Suppressor macrophage treated with lipopolysaccharide for 1 hour (primary cell): ENCODE measurements at regions not wholly inside any gene's neighbourhood (a gene's known extent, or its start where the extent isn't known, plus 50 kb on each side); places are given as distances from the start of the nearest gene placed in this dataset.
"Not testable (repeated sequence)": the region's sequence is repeated elsewhere in the genome, so short reads cannot be mapped to it uniquely, and the experiment has no call there.

Experiments used
- DNase-seq, 3 donors: peaks; one replicate each; pipeline ENCODE4 v3.0.0-alpha.2; 2020 to 2022

DNA sequence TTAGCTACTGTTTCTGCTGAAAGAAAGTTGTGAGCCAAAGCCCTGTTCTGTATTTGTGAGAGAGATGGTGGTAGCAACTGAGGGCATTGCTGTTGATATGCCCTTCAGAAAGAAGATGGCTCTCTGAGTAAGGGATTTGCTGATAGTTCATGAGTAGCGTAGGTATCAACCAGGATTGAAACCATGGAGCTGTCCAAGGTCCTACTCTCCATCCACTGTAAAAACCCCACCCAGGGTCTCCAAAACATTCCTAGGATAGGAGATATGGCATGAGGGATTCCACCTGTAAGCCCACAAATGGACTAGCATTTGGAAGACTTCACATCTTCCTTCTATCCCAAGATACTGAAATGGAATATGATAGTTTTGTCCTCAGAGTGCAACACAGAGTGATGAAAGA lies 277.1 kb upstream of the PRKX start:
- no peak for DNase-seq

DNA sequence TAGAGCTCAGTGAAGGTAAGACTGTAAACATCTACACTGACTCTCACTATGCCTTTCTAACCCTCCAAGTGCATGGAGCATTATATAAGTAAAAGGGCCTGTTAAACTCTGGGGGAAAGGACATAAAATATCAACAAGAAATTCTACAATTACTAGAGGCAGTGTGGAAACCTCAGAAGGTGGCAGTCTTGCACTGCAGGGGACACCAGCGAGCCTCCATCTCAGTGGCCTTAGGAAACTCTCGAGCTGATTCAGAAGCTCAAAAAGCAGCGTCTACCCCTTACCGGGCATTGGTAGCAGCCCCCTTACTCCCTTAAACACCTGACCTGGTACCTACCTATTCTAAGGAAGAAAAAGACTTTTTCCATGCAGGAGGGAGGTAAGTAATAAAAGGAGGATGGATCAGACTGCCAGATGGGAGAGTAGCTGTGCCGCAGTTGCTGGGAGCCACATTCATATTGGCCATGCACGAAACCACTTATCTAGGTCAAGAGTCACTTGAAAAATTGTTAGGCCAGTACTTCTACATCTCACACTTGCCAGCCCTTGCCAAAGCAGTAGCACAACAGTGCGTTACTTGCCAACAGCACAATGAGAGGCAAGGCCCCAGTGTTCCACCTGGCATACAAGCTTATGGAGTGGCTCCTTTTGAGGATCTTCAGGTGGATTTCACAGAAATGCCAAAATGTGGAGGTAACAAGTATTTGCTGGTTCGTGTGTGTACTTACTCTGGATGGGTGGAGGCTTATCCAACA lies 258.8 kb upstream of the PRKX start:
- not testable (repeated sequence) for DNase-seq

DNA sequence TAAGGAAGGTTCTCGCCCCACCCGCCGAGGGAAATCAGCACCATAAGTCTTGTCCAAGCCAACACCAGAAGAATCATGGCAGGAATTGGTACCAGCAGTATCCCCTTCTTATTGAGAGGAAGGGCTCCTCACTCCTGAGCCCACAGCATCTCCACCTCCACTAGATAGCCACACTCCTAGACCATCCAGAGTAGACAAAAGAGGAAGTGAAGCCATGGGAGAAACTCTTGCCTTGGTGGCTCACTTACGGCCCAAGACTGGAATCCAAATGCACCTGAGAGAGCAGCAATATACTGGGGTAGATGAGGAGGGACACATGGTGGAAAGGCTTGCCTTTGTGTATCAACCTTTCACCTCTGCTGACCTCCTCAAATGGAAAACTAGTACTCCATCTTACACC lies 255.3 kb upstream of the PRKX start:
- DNase-seq = no peak

DNA sequence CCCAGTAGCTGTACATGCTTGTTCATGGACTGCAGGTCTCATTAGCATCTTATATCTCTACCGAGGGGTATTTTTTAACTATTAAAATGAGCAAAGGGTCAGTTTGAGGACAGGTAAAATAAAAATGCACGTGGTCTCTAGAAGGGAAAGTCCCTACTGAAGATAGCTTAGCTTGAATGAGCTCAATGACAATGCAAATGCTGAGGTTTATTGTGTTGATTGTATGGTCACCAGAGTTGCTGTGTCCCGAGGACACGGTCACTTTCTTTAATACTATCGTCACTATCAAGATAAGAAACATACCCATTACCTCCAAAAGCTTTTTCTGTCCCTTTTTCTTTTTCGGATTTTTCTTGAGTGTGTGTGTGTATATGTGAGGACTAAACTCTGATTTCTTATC lies 250.5 kb upstream of the PRKX start:
- DNase-seq = no peak

DNA sequence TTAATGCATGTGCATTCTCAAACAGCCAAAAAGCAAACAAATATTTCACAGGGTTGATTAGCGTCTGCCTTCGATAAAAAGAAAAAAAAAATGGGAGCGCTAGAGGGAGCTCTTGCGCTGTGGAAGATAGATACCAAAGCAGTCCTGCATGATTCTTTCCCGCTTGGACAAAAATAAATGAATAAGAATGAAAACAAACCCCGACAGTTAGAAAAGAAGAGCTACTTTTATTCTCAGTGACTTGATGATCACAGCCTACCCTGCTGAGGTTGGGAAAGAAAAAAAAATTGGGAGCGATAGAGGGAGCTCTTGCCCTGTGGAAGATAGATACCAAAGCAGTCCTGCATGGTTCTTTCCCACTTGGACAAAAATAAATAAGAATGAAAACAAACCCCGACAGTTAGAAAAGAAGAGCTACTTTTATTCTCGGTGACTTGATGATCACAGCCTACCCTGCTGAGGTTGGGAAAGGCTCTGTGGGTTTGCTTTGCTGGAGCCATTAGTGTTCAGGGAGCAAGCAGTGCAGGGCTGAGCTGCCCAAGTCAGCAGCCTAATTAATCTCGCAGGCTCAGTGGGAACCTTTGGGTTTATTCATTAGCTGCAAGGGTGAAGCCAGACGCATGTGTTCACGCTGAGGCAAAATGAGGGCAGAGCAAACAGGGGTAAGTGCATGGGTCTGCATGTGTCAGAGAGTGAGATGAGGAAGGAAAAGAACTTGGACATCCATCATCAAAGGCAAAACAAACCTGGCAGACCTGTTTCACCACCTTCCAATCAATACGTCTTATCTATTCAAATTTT lies 249.3 kb upstream of the PRKX start:
- DNase-seq = peak; percentile 13 to 23 (median 20)

DNA sequence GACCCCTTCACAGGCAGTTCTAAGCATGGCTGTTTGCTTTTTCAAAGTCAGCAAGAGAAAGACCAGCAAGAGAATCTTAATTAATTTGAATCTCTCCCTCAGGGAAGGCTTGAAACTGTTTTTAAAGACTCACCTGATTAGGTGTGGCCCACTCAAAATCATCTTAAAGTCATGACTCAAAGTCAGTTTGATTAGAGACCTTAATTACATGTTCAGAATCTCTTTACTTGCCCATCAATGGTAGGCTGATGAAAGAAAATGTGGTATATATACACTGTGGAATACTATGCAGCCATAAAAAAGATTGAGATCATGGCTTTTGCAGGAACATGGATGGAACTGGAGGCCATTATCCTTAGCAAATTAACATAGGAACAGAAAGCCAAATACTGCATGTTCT lies 247.5 kb upstream of the PRKX start:
- DNase-seq = no peak

DNA sequence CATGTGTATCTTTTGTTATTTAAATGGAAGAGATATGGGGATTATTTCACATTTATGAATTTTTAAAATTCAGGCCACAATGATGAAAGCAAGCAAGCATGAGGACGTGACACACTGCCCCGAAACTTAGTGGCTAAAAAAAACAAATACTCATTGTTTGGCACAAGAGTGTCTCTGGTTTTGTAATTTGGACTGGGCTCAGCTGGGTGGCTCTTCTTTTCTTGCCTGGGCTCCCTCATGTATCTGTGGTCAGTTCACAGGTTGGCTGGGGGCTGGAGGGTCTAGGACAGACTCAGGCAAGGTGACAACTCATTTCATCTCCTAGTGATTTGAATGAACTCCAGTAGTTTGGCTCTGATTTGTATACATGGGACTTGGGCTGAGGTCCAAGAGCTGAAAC lies 238.4 kb upstream of the PRKX start:
- DNase-seq = no peak

DNA sequence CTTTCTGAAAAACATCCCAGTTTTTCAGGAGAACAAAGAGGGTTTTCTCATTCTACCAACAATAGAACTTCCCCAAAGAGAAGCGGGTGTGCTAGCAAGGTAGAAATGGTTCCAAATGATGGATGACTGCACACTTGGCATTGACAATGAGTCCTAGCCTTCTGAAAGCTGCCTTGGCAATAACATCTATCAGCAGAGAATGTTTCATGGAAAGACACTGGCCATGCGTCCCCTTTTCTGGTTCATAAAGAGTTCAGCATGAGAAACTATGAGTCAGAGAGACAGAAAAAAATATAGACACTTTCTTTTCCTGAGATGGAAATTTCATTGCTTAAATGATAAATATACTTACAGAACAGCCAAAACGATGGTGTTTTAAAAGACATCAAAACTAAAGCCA lies 236.9 kb upstream of the PRKX start:
- DNase-seq = no peak

DNA sequence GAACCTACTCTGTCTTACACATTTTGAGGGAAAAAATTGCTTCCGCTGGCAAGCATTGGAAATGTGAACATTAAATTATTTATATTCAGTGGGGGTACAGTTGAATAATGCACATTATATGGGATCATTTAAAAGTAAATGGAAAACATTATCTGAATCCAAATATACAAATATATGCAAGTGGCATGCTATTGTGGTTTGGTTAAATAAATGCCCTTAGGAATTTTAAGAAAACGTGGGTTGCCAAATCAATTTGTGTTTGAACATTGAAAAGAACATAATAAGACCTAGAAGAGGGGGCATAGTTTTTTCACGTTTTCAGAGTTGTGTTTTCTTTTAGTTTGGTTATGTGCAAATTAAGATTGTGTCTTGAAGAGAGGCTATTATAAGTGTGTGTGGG lies 230.5 kb upstream of the PRKX start:
- DNase-seq = no peak

DNA sequence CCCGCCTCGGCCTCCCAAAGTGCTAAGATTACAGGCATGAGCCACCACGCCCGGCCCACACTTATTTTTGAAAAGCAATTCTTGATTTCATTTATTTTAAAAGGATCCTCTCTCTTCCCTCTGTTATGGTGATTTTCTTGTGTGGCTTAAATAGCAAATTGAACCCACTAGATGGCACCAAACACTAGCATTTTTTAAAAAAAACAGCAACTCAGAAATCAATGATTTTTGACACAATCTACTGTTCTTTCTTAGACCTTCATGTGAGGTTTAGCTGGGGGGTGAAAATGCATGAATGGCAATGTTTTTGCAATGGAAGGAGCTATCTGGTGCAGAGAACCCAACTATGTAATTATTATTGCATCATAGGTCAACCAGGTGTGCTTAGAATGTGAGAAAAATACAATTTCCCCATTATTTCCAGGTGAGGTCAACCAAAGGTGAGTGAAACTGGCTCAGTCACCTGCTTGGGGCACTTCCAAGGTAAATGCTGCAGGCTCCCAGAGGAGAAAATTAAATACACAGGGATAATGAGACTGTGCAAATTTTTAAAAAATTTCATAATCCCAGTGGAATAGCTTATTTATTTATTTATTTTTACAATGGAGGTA lies 226.7 kb upstream of the PRKX start:
- peak; percentile 2 to 21 (median 17) for DNase-seq

DNA sequence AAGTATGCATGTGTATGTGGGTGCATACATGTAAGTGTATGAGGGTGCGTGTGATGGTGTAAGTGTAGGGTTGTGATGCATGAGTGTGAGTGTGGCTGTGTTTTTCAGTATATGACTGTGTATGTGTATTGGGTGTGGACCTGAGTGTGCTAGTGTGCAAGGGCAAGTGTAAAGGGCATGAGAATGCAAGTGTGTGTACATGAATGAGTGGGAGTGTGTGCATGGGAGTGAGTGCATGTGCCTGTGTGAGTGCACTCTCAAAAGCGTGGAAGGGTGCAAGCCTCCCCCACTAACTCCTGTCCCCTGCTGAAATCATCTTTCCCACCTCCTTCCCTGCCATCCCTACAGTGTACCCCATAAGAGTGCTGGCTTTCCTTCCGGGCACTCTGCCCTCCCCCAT lies 225.1 kb upstream of the PRKX start:
- DNase-seq = no peak

DNA sequence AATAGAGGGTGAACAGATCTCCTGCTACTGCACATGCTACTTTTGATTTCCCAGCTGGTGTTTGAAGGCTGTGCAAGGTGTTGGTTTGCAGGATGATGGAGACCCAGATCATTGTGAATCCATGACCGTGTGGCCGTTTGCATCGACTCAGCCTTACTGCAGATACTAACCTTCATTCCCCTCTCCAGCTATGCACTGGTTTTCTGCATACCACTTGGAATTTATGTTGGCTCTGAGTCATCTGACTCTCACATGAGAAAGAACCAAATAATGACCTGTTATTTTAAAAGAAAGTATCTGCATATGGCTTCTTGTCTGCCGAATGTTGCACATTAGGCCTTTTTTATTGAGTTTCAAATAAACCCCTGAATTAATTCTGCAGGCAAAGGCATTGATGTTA lies 221.7 kb upstream of the PRKX start:
- DNase-seq = not testable (repeated sequence)

DNA sequence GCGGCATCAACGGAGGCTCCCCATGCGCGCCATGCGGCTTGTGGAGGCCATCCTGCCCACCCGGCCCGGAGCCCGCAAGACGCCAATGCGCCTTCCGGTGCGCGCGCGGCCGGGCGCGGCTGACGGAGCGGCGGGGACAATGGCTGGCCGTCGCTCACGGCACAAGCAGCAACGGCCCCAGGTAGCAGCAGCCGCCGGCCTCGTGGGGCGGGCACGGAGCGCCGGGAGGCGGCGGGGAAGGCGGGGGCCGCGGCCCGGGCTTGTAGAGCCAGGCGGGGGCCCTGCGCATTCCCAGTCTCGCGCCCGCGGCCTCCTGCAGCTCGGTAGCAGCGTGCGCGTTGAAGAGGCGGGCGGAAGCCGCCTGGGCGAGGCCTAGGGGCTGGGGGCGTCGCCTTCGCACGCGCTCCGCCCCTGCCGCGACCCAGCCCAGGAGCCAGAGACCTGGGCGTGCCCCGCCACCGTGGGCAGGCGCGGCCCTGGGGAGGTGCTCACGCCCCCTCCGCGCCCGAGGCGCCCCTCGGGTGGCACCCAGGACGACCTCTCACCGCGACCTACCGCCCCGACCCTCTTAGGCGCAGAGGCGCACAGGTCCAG lies 207.1 kb upstream of the PRKX start:
- DNase-seq = not testable (repeated sequence)

DNA sequence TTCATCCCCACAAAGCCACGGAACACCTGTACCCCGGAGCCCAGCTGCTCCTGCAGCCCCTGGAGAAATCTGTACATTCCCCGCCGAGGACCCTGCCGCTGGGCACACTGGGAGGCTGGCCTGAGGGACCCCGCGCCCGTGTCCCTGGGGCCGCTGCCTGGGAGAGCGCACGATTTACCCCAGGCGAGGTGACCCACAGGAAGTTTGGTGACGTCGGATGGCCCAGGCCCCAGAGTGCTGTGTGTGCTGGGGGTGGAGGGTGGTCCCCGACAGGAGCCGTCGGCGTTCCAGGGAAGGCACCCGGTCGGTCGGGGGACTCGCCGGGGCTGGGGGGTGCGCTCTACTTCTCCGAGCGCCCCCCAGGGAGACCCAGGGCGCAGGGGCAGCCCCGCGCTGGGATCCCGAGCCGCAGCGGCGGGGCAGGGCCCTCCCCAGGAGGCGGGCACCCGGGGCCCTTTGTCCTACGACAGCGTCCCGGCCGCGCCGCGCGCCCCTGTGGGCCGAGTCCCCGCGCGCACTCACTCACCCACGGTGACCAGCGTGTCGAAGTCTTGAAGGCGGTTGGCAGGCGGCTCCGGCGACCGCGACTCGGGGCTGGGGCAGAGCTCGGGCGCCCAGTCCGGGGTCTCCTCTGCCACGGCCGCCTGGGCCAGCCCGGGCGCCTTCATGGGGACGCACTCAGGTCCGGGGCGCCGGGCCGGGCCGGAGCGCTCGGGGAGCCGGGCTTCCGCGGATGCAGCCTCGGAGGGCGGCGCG lies 206.4 kb upstream of the PRKX start:
- not testable (repeated sequence) for DNase-seq

DNA sequence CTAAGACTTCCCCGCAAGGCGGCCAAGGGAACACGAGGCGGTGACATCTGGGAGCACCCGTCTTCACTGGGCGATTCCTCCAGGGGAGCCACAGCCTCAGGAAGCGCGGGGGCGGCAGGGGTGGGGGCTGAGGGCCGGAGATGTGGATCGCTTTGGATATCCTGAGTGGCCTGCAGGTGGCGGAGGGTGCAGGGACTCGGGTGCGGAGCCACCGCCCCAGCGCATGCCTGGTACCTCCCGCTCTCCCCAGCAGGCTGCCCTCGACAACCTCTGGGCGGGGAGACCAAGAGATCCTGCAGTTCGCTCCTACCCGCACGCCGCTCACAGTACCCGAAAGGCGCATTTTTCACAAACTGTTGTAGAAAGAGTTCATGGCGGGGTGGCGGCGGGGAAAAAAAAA lies 201.4 kb upstream of the PRKX start:
- DNase-seq = not testable (repeated sequence)

DNA sequence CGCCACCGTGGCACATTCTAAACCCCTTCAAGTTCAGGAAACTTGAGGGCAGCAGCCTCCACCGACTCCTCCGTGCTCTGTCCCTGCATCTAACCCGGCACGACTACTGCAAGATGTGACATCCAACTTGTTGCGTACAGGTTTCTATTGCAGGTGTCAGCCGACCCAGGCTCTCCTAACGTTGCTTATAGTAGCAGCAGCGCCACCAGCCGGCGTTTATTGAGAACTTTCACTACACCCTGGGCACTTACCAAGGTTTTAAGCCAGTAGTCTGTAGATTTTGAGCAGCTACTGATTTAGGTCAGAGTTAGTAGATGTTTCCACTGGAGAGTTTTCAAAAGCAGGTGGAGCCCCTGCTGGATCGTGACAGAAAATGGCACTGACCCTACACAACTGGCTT lies 200.6 kb upstream of the PRKX start:
- DNase-seq = not testable (repeated sequence)

DNA sequence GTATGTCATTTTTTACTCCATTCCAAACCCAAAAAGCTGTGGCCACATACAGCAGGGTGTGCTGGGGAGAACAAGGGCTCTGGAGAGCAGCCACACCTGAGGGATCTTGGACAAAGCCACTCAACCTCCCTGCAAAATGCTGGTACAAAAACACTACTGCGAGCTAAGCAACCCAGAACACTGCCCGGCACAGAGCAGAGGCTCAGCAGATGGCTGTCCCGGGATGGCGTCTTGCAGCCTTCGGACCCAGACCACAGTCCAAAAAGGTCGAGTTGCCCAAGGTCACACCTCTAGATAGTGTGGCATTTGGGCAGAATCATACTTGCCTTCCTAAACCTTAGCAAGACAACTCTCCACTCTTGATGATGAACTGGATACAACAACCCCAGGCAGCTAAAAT lies 197.6 kb upstream of the PRKX start:
- not testable (repeated sequence) for DNase-seq

DNA sequence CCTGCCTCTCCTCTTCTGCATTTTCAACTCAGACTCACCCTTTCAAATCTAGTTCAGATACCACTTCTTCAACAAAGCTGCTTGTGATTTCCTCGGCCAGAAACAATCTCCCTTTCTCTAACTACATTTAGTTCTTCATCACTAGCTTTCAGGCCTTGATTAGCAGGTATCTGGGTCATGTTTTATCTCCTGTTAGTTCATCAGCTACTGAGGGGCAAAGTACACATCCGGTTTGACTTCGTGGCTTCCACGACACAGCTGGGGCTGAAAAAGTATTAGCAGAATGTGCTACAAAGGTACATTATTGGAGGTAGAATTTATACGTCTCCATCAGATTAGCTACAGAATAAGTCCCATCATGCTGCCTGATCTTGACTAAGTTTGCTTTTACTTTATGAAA lies 197.2 kb upstream of the PRKX start:
- not testable (repeated sequence) for DNase-seq

DNA sequence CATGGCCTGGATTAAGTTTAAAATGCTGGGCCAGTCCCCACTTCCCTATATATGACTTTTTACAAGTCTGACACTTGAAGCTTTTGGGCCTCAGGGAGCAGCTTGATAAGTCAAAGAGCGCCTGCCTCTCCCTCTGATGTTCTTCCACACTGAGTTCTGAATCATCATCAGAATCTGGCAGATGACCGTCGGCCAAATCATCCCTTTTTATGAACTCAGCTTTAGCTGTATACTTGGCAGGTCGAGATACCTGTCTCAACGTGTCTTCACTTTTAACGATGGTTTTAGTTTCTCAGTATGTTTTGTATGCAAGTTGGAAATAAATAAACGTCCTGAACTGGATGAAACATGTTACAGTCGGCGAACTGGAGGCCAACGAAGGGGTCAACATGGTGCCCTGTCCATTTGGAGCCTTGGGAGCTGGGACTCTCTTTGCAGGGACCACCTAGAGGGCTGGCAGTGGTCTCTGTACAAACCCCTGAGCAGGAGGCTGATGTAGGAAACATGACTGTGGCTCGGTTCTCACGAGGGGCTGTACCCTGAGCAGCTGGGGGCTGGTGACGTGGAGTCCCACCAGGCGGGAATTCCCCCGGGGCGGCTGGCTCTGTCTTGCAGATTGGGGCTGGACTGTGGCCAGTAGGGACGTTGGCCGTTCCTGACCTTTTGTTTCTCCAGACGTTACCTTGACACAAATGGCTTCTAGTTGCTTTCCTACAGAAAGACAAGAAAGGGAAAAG lies 192.2 kb upstream of the PRKX start:
- not testable (repeated sequence) for DNase-seq

DNA sequence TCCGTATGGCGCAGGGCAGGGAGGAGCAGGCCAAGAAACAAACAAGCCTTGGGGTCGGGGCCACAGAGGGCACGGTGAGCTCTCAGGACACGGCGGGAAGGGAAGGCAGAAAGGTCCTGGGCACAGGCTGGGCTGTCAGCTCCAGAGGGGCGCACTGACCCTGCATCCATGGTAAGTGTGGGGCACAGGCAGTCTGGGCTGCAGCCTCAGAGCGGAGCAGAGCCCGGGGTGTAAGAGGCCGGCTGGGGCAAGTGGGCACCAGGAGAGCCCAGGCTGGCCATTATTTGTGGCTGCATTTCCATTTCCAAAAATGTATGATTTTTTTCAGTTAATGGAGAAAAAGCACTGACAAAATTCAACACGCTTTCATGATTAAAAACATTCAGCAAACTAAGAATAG lies 188.8 kb upstream of the PRKX start:
- not testable (repeated sequence) for DNase-seq

DNA sequence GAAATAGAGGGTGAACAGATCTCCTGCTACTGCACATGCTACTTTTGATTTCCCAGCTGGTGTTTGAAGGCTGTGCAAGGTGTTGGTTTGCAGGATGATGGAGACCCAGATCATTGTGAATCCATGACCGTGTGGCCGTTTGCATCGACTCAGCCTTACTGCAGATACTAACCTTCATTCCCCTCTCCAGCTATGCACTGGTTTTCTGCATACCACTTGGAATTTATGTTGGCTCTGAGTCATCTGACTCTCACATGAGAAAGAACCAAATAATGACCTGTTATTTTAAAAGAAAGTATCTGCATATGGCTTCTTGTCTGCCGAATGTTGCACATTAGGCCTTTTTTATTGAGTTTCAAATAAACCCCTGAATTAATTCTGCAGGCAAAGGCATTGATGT lies 183.3 kb upstream of the PRKX start:
- not testable (repeated sequence) for DNase-seq

DNA sequence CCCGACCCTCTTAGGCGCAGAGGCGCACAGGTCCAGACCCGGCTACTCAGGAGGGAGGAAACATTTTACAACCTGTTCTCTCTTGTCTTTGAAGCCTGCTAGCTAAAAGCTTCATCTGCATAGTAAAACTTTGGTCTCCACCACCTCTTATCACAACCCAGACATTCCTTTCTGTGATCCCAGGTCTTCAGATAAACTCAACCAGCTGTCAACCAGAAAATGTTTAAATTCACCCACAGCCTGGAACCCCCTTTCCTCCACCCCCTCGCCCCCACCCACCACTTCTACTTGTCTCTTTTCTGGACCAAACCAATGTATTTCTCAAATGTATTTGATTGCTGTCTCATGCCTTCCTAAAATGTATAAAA lies 169.1 kb upstream of the PRKX start:
- not testable (repeated sequence) for DNase-seq
